GM12892 (cell line): ENCODE measurements at regions not wholly inside any gene's neighbourhood (a gene's known extent, or its start where the extent isn't known, plus 50 kb on each side); places are given as distances from the start of the nearest gene placed in this dataset.

ENCODE experiments used
- DNase-seq: peaks from one replicate; pipeline ENCODE4 v3.0.0; 2011; ENCODE audit not compliant: insufficient read length
- FAIRE-seq: peaks from 2 replicates; lab custom pipeline; 2011; peaks lifted over from hg19 to GRCh38; lab: Jason Lieb, UNC
- POLR2A ChIP-seq: IDR thresholded peaks from 2 replicates; pipeline ENCODE4 v1.6.1; 2011; ENCODE audit warnings: low read depth, low read length, control low read depth
- POLR2AphosphoS5 ChIP-seq: IDR thresholded peaks from 2 replicates; pipeline ENCODE4 v1.6.1; 2011; ENCODE audit warnings: low read depth, low read length, control low read depth
- TAF1 ChIP-seq: IDR thresholded peaks from 2 replicates; pipeline ENCODE4 v1.6.1; 2011; ENCODE audit warnings: low read depth, mild to moderate bottlenecking, control low read depth, low read length, borderline replicate concordance

- TF ChIP-seq POLR2AphosphoS5 (no peak), TAF1 (no peak), POLR2A (no peak)
- no peak for DNase-seq
- FAIRE-seq: no peak
Observed at GRCh38 chr1:200336101-200336845, 73.6 kb downstream of the ZNF281 start.

GRCh38 chr1:200334661-200335256 lies 75.1 kb downstream of the ZNF281 start:
- FAIRE-seq (no peak), DNase-seq (no peak)
- TF ChIP-seq POLR2A (no peak), POLR2AphosphoS5 (no peak), TAF1 (no peak)

GRCh38 chr1:200333329-200333728 lies 76.5 kb downstream of the ZNF281 start:
- FAIRE-seq: no peak

GRCh38 chr1:200332716-200333115 lies 77.1 kb downstream of the ZNF281 start:
- DNase-seq (no peak), FAIRE-seq (no peak)
- TF ChIP-seq POLR2A (no peak), TAF1 (no peak), POLR2AphosphoS5 (no peak)

More at GRCh38 chr1:200333329-200333728, 76.5 kb downstream of the ZNF281 start:
- TF ChIP-seq TAF1 (no peak), POLR2AphosphoS5 (no peak), POLR2A (no peak)
- DNase-seq: no peak

GRCh38 chr1:200330741-200331428 lies 79.0 kb downstream of the ZNF281 start:
- TF ChIP-seq POLR2A: no peak
- TF ChIP-seq POLR2AphosphoS5: no peak
- no peak for TF ChIP-seq TAF1
- DNase-seq (no peak), FAIRE-seq (no peak)

- DNase-seq (no peak), FAIRE-seq (no peak)
- TF ChIP-seq POLR2AphosphoS5 (no peak), POLR2A (no peak), TAF1 (no peak)
Observed at GRCh38 chr1:200329208-200329882, 80.5 kb downstream of the ZNF281 start.

- FAIRE-seq (no peak), DNase-seq (no peak)
- TF ChIP-seq TAF1: no peak
- no peak for TF ChIP-seq POLR2AphosphoS5
- no peak for TF ChIP-seq POLR2A
Observed at GRCh38 chr1:200328379-200328778, 81.5 kb downstream of the ZNF281 start.

GRCh38 chr1:200323856-200324400 lies 85.9 kb downstream of the ZNF281 start:
- FAIRE-seq (no peak), DNase-seq (no peak)
- TF ChIP-seq POLR2AphosphoS5: no peak
- TF ChIP-seq POLR2A: no peak

GRCh38 chr1:200319148-200319547 lies 90.7 kb downstream of the ZNF281 start:
- DNase-seq: no peak
- FAIRE-seq: no peak
- no peak for TF ChIP-seq POLR2A
- no peak for TF ChIP-seq POLR2AphosphoS5
- no peak for TF ChIP-seq TAF1

GRCh38 chr1:200317236-200317635 lies 92.6 kb downstream of the ZNF281 start:
- DNase-seq: no peak
- TF ChIP-seq POLR2A (no peak), POLR2AphosphoS5 (no peak), TAF1 (no peak)

GRCh38 chr1:200316148-200316803 lies 93.6 kb downstream of the ZNF281 start:
- TF ChIP-seq POLR2AphosphoS5: no peak
- no peak for TF ChIP-seq POLR2A
- no peak for TF ChIP-seq TAF1
- no peak for FAIRE-seq
- no peak for DNase-seq

More at GRCh38 chr1:200317236-200317635, 92.6 kb downstream of the ZNF281 start:
- no peak for FAIRE-seq
